ENCODE measurements at regions not wholly inside any gene's neighbourhood (a gene's known extent, or its start where the extent isn't known, plus 50 kb on each side); places are given as distances from the start of the nearest gene placed in this dataset.

DNA sequence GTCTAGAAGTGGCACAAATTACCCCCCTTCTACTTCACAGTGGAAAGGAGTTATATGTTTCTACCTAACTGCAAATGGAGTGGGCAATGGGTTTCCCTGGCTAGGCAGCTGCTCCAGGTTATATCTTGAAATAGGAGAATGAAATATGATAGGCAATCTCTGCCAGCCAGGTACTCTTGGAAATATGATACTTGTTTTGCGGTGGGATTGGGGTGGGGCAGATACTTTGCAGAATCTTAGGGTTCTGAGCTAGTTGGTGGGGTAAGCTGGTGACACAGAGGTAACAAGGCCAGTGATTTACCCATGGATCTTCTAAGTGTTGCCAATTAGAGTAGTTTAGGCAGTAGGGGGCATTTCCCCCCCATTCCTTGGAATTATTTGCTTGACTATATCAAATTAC lies 140.1 kb downstream of the ATP23 start:
- TF ChIP-seq POLR2AphosphoS5 (IDR thresholded peaks at IDR 0.05; ENCODE audit: low read depth, low read length) (no peak), POLR2A (IDR thresholded peaks at IDR 0.05; ENCODE audit: low read depth, low read length) (no peak), SPI1 (IDR thresholded peaks at IDR 0.05; ENCODE audit: low read depth, low read length) (no peak)
